ENCODE measurements at regions not wholly inside any gene's neighbourhood (a gene's known extent, or its start where the extent isn't known, plus 50 kb on each side); places are given as distances from the start of the nearest gene placed in this dataset.

GRCh38 chr16:50861970-50862411 lies 120.1 kb downstream of the CYLD start:
- TF ChIP-seq CTCF (IDR thresholded peaks at IDR 0.05) (no peak), POLR2AphosphoS5 (IDR thresholded peaks at IDR 0.05; ENCODE audit: insufficient read depth in 1 of 2, low read depth in 1 of 2) (no peak), POLR2A (IDR thresholded peaks at IDR 0.05) (no peak)
